ENCODE measurements at regions not wholly inside any gene's neighbourhood (a gene's known extent, or its start where the extent isn't known, plus 50 kb on each side); places are given as distances from the start of the nearest gene placed in this dataset.
"Not testable (repeated sequence)": the region's sequence is repeated elsewhere in the genome, so short reads cannot be mapped to it uniquely, and the experiment has no call there.

DNA sequence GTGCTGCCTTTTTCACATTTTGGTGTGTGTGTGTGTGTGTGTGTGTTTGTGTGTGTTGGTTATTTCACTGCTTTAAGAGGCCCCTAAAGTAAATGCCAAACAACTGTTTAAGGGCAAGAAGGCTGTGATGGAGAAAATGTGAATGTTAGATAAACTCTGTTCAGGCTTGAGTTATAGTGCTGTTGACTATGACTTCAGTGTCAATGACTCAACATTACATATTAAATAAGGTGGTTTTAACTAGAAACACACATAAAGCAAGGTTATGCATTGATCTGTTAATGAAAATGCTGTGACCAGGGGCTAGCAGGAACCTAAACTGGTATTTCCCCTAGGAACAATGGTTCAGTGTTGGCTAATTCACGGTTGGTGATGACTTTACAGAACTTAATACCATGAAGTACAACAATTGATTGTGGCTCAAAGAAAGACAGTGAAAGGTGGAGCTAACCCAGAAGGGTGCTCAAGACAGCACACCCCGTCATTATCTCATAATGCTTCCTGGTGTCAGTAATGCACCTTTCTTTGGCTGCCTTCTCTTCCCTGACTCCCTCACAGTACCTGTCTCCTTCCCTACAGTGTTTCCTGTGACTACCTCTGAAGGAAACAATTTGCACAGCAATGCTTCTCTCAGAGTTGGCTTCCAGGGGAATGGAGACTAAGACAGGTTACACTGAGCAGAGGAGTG, 116.1 kb downstream of the RIN2 start:
- intact Hi-C loops (cut with micrococcal nuclease): no loop called here
- H3K27me3 ChIP-seq (ENCODE audit: control insufficient read depth, insufficient read depth, low read length): no peaks in the 10 kb centered on the region
- peaks cover 3 to 8% of the 10 kb centered on the region in 2 donors for H3K27me3 Mint-ChIP-seq (ENCODE audit: low read depth in 2 of 2)

GRCh38 chr20:19875376-19876221, 117.5 kb downstream of the RIN2 start:
- Histone ChIP-seq H3K9me3 (ENCODE audit: control insufficient read depth, insufficient read depth, low read length) (no peaks in the 10 kb centered on the region), H3K36me3 (ENCODE audit: control insufficient read depth, insufficient read depth, low read length) (no peaks in the 10 kb centered on the region), H3K27ac (ENCODE audit: low read length) (no peak overlapping the region), H3K4me3 (ENCODE audit: low read length) (no peak overlapping the region), H3K4me1 (ENCODE audit: control insufficient read depth, insufficient read depth, low read length) (no peaks in the 10 kb centered on the region), H3K27me3 (ENCODE audit: control insufficient read depth, insufficient read depth, low read length) (no peaks in the 10 kb centered on the region)
- no peak overlapping the region for H3K27ac Mint-ChIP-seq
- no peak for ATAC-seq
- H3K9me3 Mint-ChIP-seq: no peaks in the 10 kb centered on the region
- TF ChIP-seq CTCF (IDR thresholded peaks at IDR 0.05): no peak
- no peak for DNase-seq
- H3K36me3 Mint-ChIP-seq: no peaks in the 10 kb centered on the region
- peaks cover 0 to 15% of the 10 kb centered on the region in 2 donors for H3K4me1 Mint-ChIP-seq
- intact Hi-C loops (cut with micrococcal nuclease): no loop called here
- peaks cover 3 to 8% of the 10 kb centered on the region in 2 donors for H3K27me3 Mint-ChIP-seq (ENCODE audit: low read depth in 2 of 2)
- H3K4me3 Mint-ChIP-seq: no peak overlapping the region
- WGBS (ENCODE audit: insufficient coverage): 43% methylated on average over 11 of the region's 11 CpGs

More for the DNA sequence above, 116.1 kb downstream of the RIN2 start:
- no peaks in the 10 kb centered on the region for H3K9me3 ChIP-seq (ENCODE audit: control insufficient read depth, insufficient read depth, low read length)
- H3K36me3 ChIP-seq (ENCODE audit: control insufficient read depth, insufficient read depth, low read length): no peaks in the 10 kb centered on the region
- H3K4me3 ChIP-seq (ENCODE audit: low read length): no peak overlapping the region
- DNase-seq (no peak), ATAC-seq (no peak)
- H3K36me3 Mint-ChIP-seq: no peaks in the 10 kb centered on the region
- peaks cover 0 to 15% of the 10 kb centered on the region in 2 donors for H3K4me1 Mint-ChIP-seq
- H3K27ac Mint-ChIP-seq: no peak overlapping the region
- no peaks in the 10 kb centered on the region for H3K4me1 ChIP-seq (ENCODE audit: control insufficient read depth, insufficient read depth, low read length)
- no peak overlapping the region for H3K27ac ChIP-seq (ENCODE audit: low read length)
- H3K9me3 Mint-ChIP-seq: no peaks in the 10 kb centered on the region
- 69% methylated on average over 2 of the region's 2 CpGs for WGBS (ENCODE audit: insufficient coverage)
- TF ChIP-seq CTCF (IDR thresholded peaks at IDR 0.05): no peak
- no peak overlapping the region for H3K4me3 Mint-ChIP-seq

GRCh38 chr20:19876828-19877460, 118.9 kb downstream of the RIN2 start:
- intact Hi-C loops (cut with micrococcal nuclease): no loop called here
- no peak overlapping the region for H3K4me3 ChIP-seq (ENCODE audit: low read length)
- no peak for DNase-seq

GRCh38 chr20:19879874-19880255, 121.8 kb downstream of the RIN2 start:
- WGBS (ENCODE audit: insufficient coverage): 94% methylated on average over 4 of the region's 4 CpGs
- intact Hi-C loops (cut with micrococcal nuclease); ATAC-seq; H3K9me3 ChIP-seq (ENCODE audit: control insufficient read depth, insufficient read depth, low read length); H3K27ac Mint-ChIP-seq; H3K27ac ChIP-seq (ENCODE audit: low read length); H3K4me3 ChIP-seq (ENCODE audit: low read length); H3K36me3 ChIP-seq (ENCODE audit: control insufficient read depth, insufficient read depth, low read length); H3K4me1 Mint-ChIP-seq; H3K4me1 ChIP-seq (ENCODE audit: control insufficient read depth, insufficient read depth, low read length); H3K36me3 Mint-ChIP-seq; H3K27me3 ChIP-seq (ENCODE audit: control insufficient read depth, insufficient read depth, low read length); DNase-seq; H3K9me3 Mint-ChIP-seq; H3K27me3 Mint-ChIP-seq (ENCODE audit: low read depth in 2 of 2); H3K4me3 Mint-ChIP-seq: not testable (repeated sequence)

More at GRCh38 chr20:19876828-19877460, 118.9 kb downstream of the RIN2 start:
- no peaks in the 10 kb centered on the region for H3K4me1 ChIP-seq (ENCODE audit: control insufficient read depth, insufficient read depth, low read length)
- no peaks in the 10 kb centered on the region for H3K36me3 Mint-ChIP-seq
- H3K9me3 ChIP-seq (ENCODE audit: control insufficient read depth, insufficient read depth, low read length): no peaks in the 10 kb centered on the region
- H3K27me3 ChIP-seq (ENCODE audit: control insufficient read depth, insufficient read depth, low read length): no peaks in the 10 kb centered on the region
- H3K9me3 Mint-ChIP-seq: no peaks in the 10 kb centered on the region
- H3K4me3 Mint-ChIP-seq: no peak overlapping the region
- ATAC-seq: no peak
- H3K4me1 Mint-ChIP-seq: peaks cover 0 to 4% of the 10 kb centered on the region in 2 donors
- no peaks in the 10 kb centered on the region for H3K36me3 ChIP-seq (ENCODE audit: control insufficient read depth, insufficient read depth, low read length)
- TF ChIP-seq CTCF (IDR thresholded peaks at IDR 0.05): no peak
- peaks cover 0 to 3% of the 10 kb centered on the region in 2 donors for H3K27me3 Mint-ChIP-seq (ENCODE audit: low read depth in 2 of 2)
- no peak overlapping the region for H3K27ac Mint-ChIP-seq
- H3K27ac ChIP-seq (ENCODE audit: low read length): no peak overlapping the region
- 92% methylated on average over 5 of the region's 5 CpGs for WGBS (ENCODE audit: insufficient coverage)

Measured in natural killer cell (primary cell).